Upper lobe of left lung (tissue), 4 donors: ENCODE measurements at regions not wholly inside any gene's neighbourhood (a gene's known extent, or its start where the extent isn't known, plus 50 kb on each side); places are given as distances from the start of the nearest gene placed in this dataset.

Experiments used
- CTCF ChIP-seq, 6 experiments: fragments of 450-650 bp in 4 of 6; fragments of 200-600 bp in 2 of 6; sonication (generic) in 2 of 6; IDR thresholded peaks; one replicate each; pipeline ENCODE4 v1.5.1; 2016 to 2019; ENCODE audit warnings: antibody characterized with exemption in 6 of 6
- POLR2A ChIP-seq, 4 donors: fragments of 450-650 bp; IDR thresholded peaks; one replicate each; pipeline ENCODE4 v1.5.1; 2016 to 2017; ENCODE audit warnings: antibody characterized with exemption in 4 of 4, mild to moderate bottlenecking in 2 of 4

DNA sequence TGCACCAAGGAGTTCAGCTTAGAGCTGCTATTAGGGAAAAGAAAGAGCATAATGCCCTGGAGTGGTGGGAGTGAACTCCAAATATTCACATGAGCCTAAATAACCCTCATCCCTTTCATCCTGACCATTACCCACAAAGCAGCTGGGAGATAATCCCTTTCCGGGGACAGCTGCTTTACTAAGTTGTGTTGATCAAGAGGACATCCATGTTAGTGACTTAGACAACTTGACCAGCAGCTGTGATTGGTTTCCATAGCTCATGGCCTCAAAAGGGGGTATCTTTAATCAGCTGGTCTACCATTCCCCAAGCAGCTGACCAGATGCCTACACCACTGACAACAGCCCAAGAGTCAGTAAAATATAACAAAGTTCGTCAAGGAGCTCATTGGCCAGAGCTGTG is 75.8 kb upstream of the LY86 start:
- no peak for TF ChIP-seq CTCF (IDR thresholded peaks at IDR 0.05)
- no peak for TF ChIP-seq POLR2A (IDR thresholded peaks at IDR 0.05)
